Naive thymus-derived CD4-positive, alpha-beta T cell (primary cell): ENCODE measurements at regions not wholly inside any gene's neighbourhood (a gene's known extent, or its start where the extent isn't known, plus 50 kb on each side); places are given as distances from the start of the nearest gene placed in this dataset.

ENCODE experiments used
- ATAC-seq: fragments of 150-1000 bp; cut with Tn5 transposase; 2 replicates; pipeline ENCODE4 v1.10.0; 2021; ENCODE audit warnings: mild to moderate bottlenecking, moderate library complexity
- CTCF ChIA-PET: fragments of 350-600 bp; sonication (Branson Sonifier 250); formaldehyde crosslinking; loops from one replicate; lab custom pipeline; 2021; ENCODE audit warnings: antibody characterized with exemption; lab: Charles Lee
- POLR2A ChIA-PET: fragments of 350-600 bp; sonication (Branson Sonifier 250); formaldehyde crosslinking; loops from one replicate; lab custom pipeline; 2021; ENCODE audit warnings: antibody characterized with exemption, inconsistent platforms; lab: Charles Lee
- DNase-seq, 9 donors: peaks; one replicate each; pipeline versions ENCODE4 v3.0.0 to v3.0.0-alpha.2; 2020 to 2022; ENCODE audit warnings: mixed read lengths in 1 of 9
- H3K27ac ChIP-seq: one replicate; pipeline ENCODE4 v1.7.0; 2013; ENCODE audit warnings: mild to moderate bottlenecking, low read depth, low read length, moderate library complexity
- H3K27me3 ChIP-seq, 2 donors: one replicate each; pipeline ENCODE4 v1.7.0; 2013; ENCODE audit warnings: low read length in 2 of 2, mild to moderate bottlenecking in 2 of 2, moderate library complexity in 2 of 2; ENCODE audit not compliant: control insufficient read depth in 2 of 2, insufficient read depth in 2 of 2
- H3K36me3 ChIP-seq, 3 experiments: 1 replicate in 2 of 3; 2 replicates in 1 of 3; pipeline ENCODE4 v1.7.0; 2013; ENCODE audit warnings: low read length in 3 of 3, mild to moderate bottlenecking in 3 of 3, moderate library complexity in 1 of 3; ENCODE audit not compliant: insufficient read depth in 3 of 3, control insufficient read depth in 2 of 3
- H3K4me1 ChIP-seq, 2 donors: one replicate each; pipeline ENCODE4 v1.7.0; 2013; ENCODE audit warnings: low read length in 2 of 2, mild to moderate bottlenecking in 2 of 2, moderate library complexity in 1 of 2; ENCODE audit not compliant: control insufficient read depth in 2 of 2, insufficient read depth in 2 of 2
- H3K4me3 ChIP-seq: 2 replicates; pipeline ENCODE4 v1.7.0; 2013; ENCODE audit warnings: mild to moderate bottlenecking, low read length
- H3K9me3 ChIP-seq, 3 experiments: 1 replicate in 2 of 3; 2 replicates in 1 of 3; pipeline ENCODE4 v1.7.0; 2013; ENCODE audit warnings: low read length in 3 of 3; ENCODE audit not compliant: control insufficient read depth in 2 of 3
- H3K27ac Mint-ChIP-seq, 9 donors: one replicate each; pipeline ENCODE4 v1.8.0; 2020 to 2022; ENCODE audit warnings: mixed read lengths in 9 of 9, mild to moderate bottlenecking in 8 of 9, moderate library complexity in 5 of 9, inconsistent platforms in 2 of 9
- H3K27me3 Mint-ChIP-seq, 5 donors: one replicate each; pipeline ENCODE4 v1.8.0; 2021 to 2022; ENCODE audit warnings: mixed read lengths in 5 of 5, mild to moderate bottlenecking in 1 of 5
- H3K36me3 Mint-ChIP-seq, 5 donors: one replicate each; pipeline ENCODE4 v1.8.0; 2020 to 2022; ENCODE audit warnings: mixed read lengths in 5 of 5, mild to moderate bottlenecking in 3 of 5, inconsistent platforms in 1 of 5
- H3K4me1 Mint-ChIP-seq, 7 donors: one replicate each; pipeline ENCODE4 v1.8.0; 2020 to 2022; ENCODE audit warnings: mixed read lengths in 7 of 7, mild to moderate bottlenecking in 3 of 7, inconsistent platforms in 1 of 7
- H3K4me3 Mint-ChIP-seq, 10 donors: one replicate each; pipeline ENCODE4 v1.8.0; 2020 to 2022; ENCODE audit warnings: mild to moderate bottlenecking in 10 of 10, mixed read lengths in 10 of 10, moderate library complexity in 6 of 10, inconsistent platforms in 2 of 10
- H3K9me3 Mint-ChIP-seq, 11 donors: one replicate each; pipeline ENCODE4 v1.8.0; 2020 to 2022; ENCODE audit warnings: mixed read lengths in 11 of 11, mild to moderate bottlenecking in 4 of 11, inconsistent platforms in 1 of 11, moderate library complexity in 1 of 11
- intact Hi-C, 2 donors: fragments of 100-400 bp; cut with micrococcal nuclease; formaldehyde crosslinking; loops; one replicate each; pipeline ENCODE4 v1.15.1; 2023

- Histone ChIP-seq H3K4me1 (no peaks in the 10 kb centered on the region), H3K27ac (no peak overlapping the region), H3K9me3 (no peaks in the 10 kb centered on the region), H3K36me3 (no peaks in the 10 kb centered on the region), H3K4me3 (no peak overlapping the region), H3K27me3 (no peaks in the 10 kb centered on the region)
- H3K4me3 Mint-ChIP-seq, result no peak overlapping the region
- CTCF ChIA-PET, result no interaction called here
- intact Hi-C loops, result no loop called here
- peaks cover 0 to 10% (median 4%) of the 10 kb centered on the region in 11 donors for H3K9me3 Mint-ChIP-seq
- no peaks in the 10 kb centered on the region for H3K4me1 Mint-ChIP-seq
- POLR2A ChIA-PET, result no interaction called here
- DNase-seq (no peak), ATAC-seq (no peak)
- H3K27ac Mint-ChIP-seq, result no peak overlapping the region
- no peaks in the 10 kb centered on the region for H3K36me3 Mint-ChIP-seq
- H3K27me3 Mint-ChIP-seq, result no peaks in the 10 kb centered on the region
Measured at GRCh38 chr4:63302792-63303191, 1106.5 kb downstream of the TECRL start.

- no peaks in the 10 kb centered on the region for H3K27me3 ChIP-seq
- POLR2A ChIA-PET, result no interaction called here
- no peaks in the 10 kb centered on the region for H3K27me3 Mint-ChIP-seq
- H3K4me1 ChIP-seq, result no peaks in the 10 kb centered on the region
- H3K27ac ChIP-seq, result no peak overlapping the region
- no peaks in the 10 kb centered on the region for H3K4me1 Mint-ChIP-seq
- H3K9me3 ChIP-seq, result no peaks in the 10 kb centered on the region
- CTCF ChIA-PET, result no interaction called here
- H3K27ac Mint-ChIP-seq, result no peak overlapping the region
- intact Hi-C loops, result no loop called here
- no peaks in the 10 kb centered on the region for H3K36me3 ChIP-seq
- no peak overlapping the region for H3K4me3 Mint-ChIP-seq
- no peak overlapping the region for H3K4me3 ChIP-seq
- no peaks in the 10 kb centered on the region for H3K36me3 Mint-ChIP-seq
- DNase-seq (no peak), ATAC-seq (no peak)
- peaks cover 0 to 10% (median 4%) of the 10 kb centered on the region in 11 donors for H3K9me3 Mint-ChIP-seq
Measured at GRCh38 chr4:63302078-63302477, 1107.2 kb downstream of the TECRL start.

GRCh38 chr4:63296773-63297172, 1112.5 kb downstream of the TECRL start:
- Mint-ChIP-seq H3K4me3 (no peak overlapping the region), H3K9me3 (peaks cover 0 to 8% (median 1%) of the 10 kb centered on the region in 11 donors)

GRCh38 chr4:63275491-63275890, 1133.8 kb downstream of the TECRL start:
- POLR2A ChIA-PET, result no interaction called here
- DNase-seq, result no peak
- Mint-ChIP-seq H3K4me3 (no peak overlapping the region), H3K36me3 (no peaks in the 10 kb centered on the region), H3K9me3 (peaks cover 0 to 25% (median 7%) of the 10 kb centered on the region in 11 donors), H3K4me1 (no peaks in the 10 kb centered on the region), H3K27me3 (no peaks in the 10 kb centered on the region), H3K27ac (no peak overlapping the region)
- CTCF ChIA-PET, result no interaction called here
- Histone ChIP-seq H3K27me3 (no peaks in the 10 kb centered on the region), H3K4me1 (no peaks in the 10 kb centered on the region), H3K4me3 (no peak overlapping the region), H3K27ac (no peak overlapping the region), H3K36me3 (no peaks in the 10 kb centered on the region), H3K9me3 (peaks cover 0 to 6% (median 0%) of the 10 kb centered on the region in 3 experiments)
- ATAC-seq, result no peak
- intact Hi-C loops, result no loop called here

More at GRCh38 chr4:63296773-63297172, 1112.5 kb downstream of the TECRL start:
- CTCF ChIA-PET, result no interaction called here
- Histone ChIP-seq H3K36me3 (no peaks in the 10 kb centered on the region), H3K27me3 (no peaks in the 10 kb centered on the region), H3K4me1 (no peaks in the 10 kb centered on the region), H3K4me3 (no peak overlapping the region), H3K9me3 (no peaks in the 10 kb centered on the region), H3K27ac (no peak overlapping the region)
- intact Hi-C loops, result no loop called here
- Mint-ChIP-seq H3K4me1 (no peaks in the 10 kb centered on the region), H3K36me3 (no peaks in the 10 kb centered on the region), H3K27me3 (no peaks in the 10 kb centered on the region), H3K27ac (no peak overlapping the region)
- ATAC-seq (no peak), DNase-seq (no peak)
- POLR2A ChIA-PET, result no interaction called here

GRCh38 chr4:63269156-63269555, 1140.1 kb downstream of the TECRL start:
- peaks cover 0 to 13% (median 7%) of the 10 kb centered on the region in 11 donors for H3K9me3 Mint-ChIP-seq
- CTCF ChIA-PET, result no interaction called here
- Histone ChIP-seq H3K36me3 (no peaks in the 10 kb centered on the region), H3K9me3 (no peaks in the 10 kb centered on the region), H3K27ac (no peak overlapping the region), H3K4me1 (no peaks in the 10 kb centered on the region), H3K27me3 (no peaks in the 10 kb centered on the region), H3K4me3 (no peak overlapping the region)
- POLR2A ChIA-PET, result no interaction called here
- no peak for DNase-seq
- intact Hi-C loops, result no loop called here
- H3K36me3 Mint-ChIP-seq, result no peaks in the 10 kb centered on the region
- H3K27ac Mint-ChIP-seq, result no peak overlapping the region
- no peak overlapping the region for H3K4me3 Mint-ChIP-seq
- no peaks in the 10 kb centered on the region for H3K4me1 Mint-ChIP-seq
- ATAC-seq, result no peak
- H3K27me3 Mint-ChIP-seq, result no peaks in the 10 kb centered on the region

GRCh38 chr4:63233671-63234070, 1175.6 kb downstream of the TECRL start:
- Mint-ChIP-seq H3K9me3 (peaks cover 0 to 21% (median 2%) of the 10 kb centered on the region in 11 donors), H3K27me3 (no peaks in the 10 kb centered on the region), H3K4me3 (no peak overlapping the region), H3K27ac (no peak overlapping the region), H3K36me3 (no peaks in the 10 kb centered on the region), H3K4me1 (no peaks in the 10 kb centered on the region)
- CTCF ChIA-PET, result no interaction called here
- H3K9me3 ChIP-seq, result no peaks in the 10 kb centered on the region
- POLR2A ChIA-PET, result no interaction called here
- ATAC-seq (no peak), DNase-seq (no peak)
- H3K27ac ChIP-seq, result no peak overlapping the region
- intact Hi-C loops, result loop anchor here in 1 of 2 donors (10.0 kb wide), 1 partner anchor 51 kb away; no protein-coding TSS in a partner anchor
- H3K27me3 ChIP-seq, result no peaks in the 10 kb centered on the region
- no peaks in the 10 kb centered on the region for H3K4me1 ChIP-seq
- H3K4me3 ChIP-seq, result no peak overlapping the region
- no peaks in the 10 kb centered on the region for H3K36me3 ChIP-seq

GRCh38 chr4:63232058-63232457, 1177.2 kb downstream of the TECRL start:
- CTCF ChIA-PET, result no interaction called here
- Mint-ChIP-seq H3K36me3 (no peaks in the 10 kb centered on the region), H3K27me3 (no peaks in the 10 kb centered on the region), H3K4me1 (no peaks in the 10 kb centered on the region), H3K4me3 (no peak overlapping the region), H3K27ac (no peak overlapping the region), H3K9me3 (peaks cover 0 to 24% (median 4%) of the 10 kb centered on the region in 11 donors)
- Histone ChIP-seq H3K9me3 (no peaks in the 10 kb centered on the region), H3K27me3 (no peaks in the 10 kb centered on the region), H3K36me3 (no peaks in the 10 kb centered on the region), H3K27ac (no peak overlapping the region), H3K4me1 (no peaks in the 10 kb centered on the region), H3K4me3 (no peak overlapping the region)
- no peak for DNase-seq
- intact Hi-C loops, result loop anchor here in 1 of 2 donors (10.0 kb wide), 1 partner anchor 53 kb away; no protein-coding TSS in a partner anchor
- POLR2A ChIA-PET, result no interaction called here
- ATAC-seq, result no peak
